ENCODE measurements at regions not wholly inside any gene's neighbourhood (a gene's known extent, or its start where the extent isn't known, plus 50 kb on each side); places are given as distances from the start of the nearest gene placed in this dataset.

GRCh38 chr2:176677746-176678265 lies 408.6 kb downstream of the MTX2 start:
- DNase-seq (no peak), ATAC-seq (no peak)
- Histone ChIP-seq H3K27ac (no peak overlapping the region), H3K27me3 (no peaks in the 10 kb centered on the region), H3K36me3 (no peaks in the 10 kb centered on the region), H3K9me3 (no peaks in the 10 kb centered on the region), H3K4me3 (no peak overlapping the region), H3K4me1 (no peaks in the 10 kb centered on the region)
- TF ChIP-seq CTCF (IDR thresholded peaks at IDR 0.05) = no peak
- intact Hi-C loops (cut with DNase I) = no loop called here

GRCh38 chr2:176678571-176678970 lies 409.3 kb downstream of the MTX2 start:
- no peaks in the 10 kb centered on the region for H3K9me3 ChIP-seq
- no peak overlapping the region for H3K4me3 ChIP-seq
- no peak for TF ChIP-seq CTCF (IDR thresholded peaks at IDR 0.05)
- H3K36me3 ChIP-seq = no peaks in the 10 kb centered on the region
- intact Hi-C loops (cut with DNase I) = no loop called here
- H3K27ac ChIP-seq = no peak overlapping the region
- no peak for DNase-seq
- no peak for ATAC-seq
- no peaks in the 10 kb centered on the region for H3K27me3 ChIP-seq
- H3K4me1 ChIP-seq = no peaks in the 10 kb centered on the region

DNA sequence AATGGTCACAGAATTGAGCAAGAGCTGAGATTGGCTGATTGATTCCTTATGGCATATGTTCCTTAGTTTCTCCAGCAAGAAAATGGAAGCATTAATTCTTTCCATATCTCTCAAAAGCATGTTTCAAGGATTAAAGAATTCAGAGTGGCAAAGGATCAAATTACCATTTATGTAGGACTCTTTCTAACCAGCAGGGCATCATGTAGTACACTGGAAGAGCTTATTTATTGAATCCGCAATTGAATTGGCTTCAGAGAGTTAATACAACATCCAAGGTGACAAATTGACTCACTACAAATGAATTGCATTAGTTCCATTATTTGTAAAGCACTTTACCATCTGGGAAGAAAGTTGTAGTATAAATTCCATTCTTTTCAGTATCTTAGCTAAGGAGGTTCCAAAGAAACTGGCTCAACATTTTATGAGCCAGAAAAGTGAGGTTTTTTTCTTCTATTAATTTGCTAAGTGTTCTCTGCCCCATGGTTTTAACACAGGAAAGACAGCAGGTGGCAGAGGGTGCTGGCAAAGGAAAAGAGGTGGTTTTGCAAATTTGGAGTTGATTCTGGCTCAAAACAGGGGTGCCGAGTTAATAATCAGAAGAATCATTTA lies 409.9 kb downstream of the MTX2 start:
- Histone ChIP-seq H3K27ac (no peak overlapping the region), H3K27me3 (no peaks in the 10 kb centered on the region), H3K4me1 (no peaks in the 10 kb centered on the region), H3K9me3 (no peaks in the 10 kb centered on the region), H3K36me3 (no peaks in the 10 kb centered on the region), H3K4me3 (no peak overlapping the region)
- TF ChIP-seq CTCF (IDR thresholded peaks at IDR 0.05) = no peak
- intact Hi-C loops (cut with DNase I) = no loop called here
- no peak for ATAC-seq
- no peak for DNase-seq

- peaks cover 0 to 10% of the 10 kb centered on the region in 2 donors for H3K27me3 ChIP-seq
- H3K36me3 ChIP-seq = no peaks in the 10 kb centered on the region
- H3K4me3 ChIP-seq = no peak overlapping the region
- TF ChIP-seq CTCF (IDR thresholded peaks at IDR 0.05) = no peak
- ATAC-seq (no peak), DNase-seq (no peak)
- intact Hi-C loops (cut with DNase I) = no loop called here
- no peaks in the 10 kb centered on the region for H3K4me1 ChIP-seq
- H3K9me3 ChIP-seq = no peaks in the 10 kb centered on the region
- H3K27ac ChIP-seq = no peak overlapping the region
Measured at GRCh38 chr2:176680916-176681516, 411.8 kb downstream of the MTX2 start.

GRCh38 chr2:176681584-176682115 lies 412.4 kb downstream of the MTX2 start:
- peaks cover 0 to 13% of the 10 kb centered on the region in 2 donors for H3K27me3 ChIP-seq
- intact Hi-C loops (cut with DNase I) = no loop called here
- no peaks in the 10 kb centered on the region for H3K36me3 ChIP-seq
- H3K27ac ChIP-seq = no peak overlapping the region
- no peaks in the 10 kb centered on the region for H3K9me3 ChIP-seq
- H3K4me3 ChIP-seq = no peak overlapping the region
- ATAC-seq (no peak), DNase-seq (no peak)
- no peak for TF ChIP-seq CTCF (IDR thresholded peaks at IDR 0.05)
- no peaks in the 10 kb centered on the region for H3K4me1 ChIP-seq

All from left lung (tissue), 4 donors.